ENCODE measurements at regions not wholly inside any gene's neighbourhood (a gene's known extent, or its start where the extent isn't known, plus 50 kb on each side); places are given as distances from the start of the nearest gene placed in this dataset.

- H3K9me1 ChIP-seq (replicated peaks; ENCODE audit: control insufficient read depth, extremely low read depth, insufficient read depth, low read length) = no peaks in the 10 kb centered on the region
- ChIA-PET POLR2A (no interaction called here), CTCF (no interaction called here)
- H2AFZ ChIP-seq (ENCODE audit: low read depth, low read length) = no peak overlapping the region
- FAIRE-seq = no peak
- dilution Hi-C loops (cut with MboI; ENCODE audit: extremely low pct_ligation_motif_present, low sequenced_read_pairs) (no loop called here), intact Hi-C loops (cut with micrococcal nuclease) (no loop called here)
- no peaks in the 10 kb centered on the region for H4K20me1 ChIP-seq (replicated peaks; ENCODE audit: control insufficient read depth, extremely low read depth, insufficient read depth, low read length)
- BruUV-seq (replicated peaks) = no TSS peak
- H3K27me3 ChIP-seq (ENCODE audit: control insufficient read depth in 2 of 2, insufficient read depth in 2 of 2, low read length in 2 of 2) = no peaks in the 10 kb centered on the region
- H3K27ac ChIP-seq (ENCODE audit: insufficient read depth, low read depth, low read length) = no peak overlapping the region
- no peaks in the 10 kb centered on the region for H3K4me1 ChIP-seq (ENCODE audit: control insufficient read depth, extremely low read depth, insufficient read depth, low read length)
- H3K4me2 ChIP-seq (ENCODE audit: insufficient read depth, low read length) = no peak overlapping the region
- no peaks in the 10 kb centered on the region for H3K36me3 ChIP-seq (ENCODE audit: control insufficient read depth in 2 of 2, extremely low read depth in 1 of 2, insufficient read depth in 2 of 2, low read length in 2 of 2)
- no peak for DNase-seq (ENCODE audit: low read depth, low spot score)
- H3K9ac ChIP-seq (replicated peaks; ENCODE audit: extremely low read depth, insufficient read depth, low read length) = no peak overlapping the region
- no peaks in the 10 kb centered on the region for H3K9me3 ChIP-seq (replicated peaks; ENCODE audit: control insufficient read depth, insufficient read depth, low read length)
- H3K79me2 ChIP-seq (ENCODE audit: control insufficient read depth, insufficient read depth, low read length) = no peaks in the 10 kb centered on the region
- H3K4me3 ChIP-seq (replicated peaks in 1 of 3; ENCODE audit: insufficient read depth in 1 of 3, low read depth in 1 of 3, low read length in 3 of 3) = no peak overlapping the region
- TF ChIP-seq JUN (IDR thresholded peaks at IDR 0.05; ENCODE audit: borderline replicate concordance, insufficient read depth, insufficient read length, low read depth) (no peak), MYC (IDR thresholded peaks at IDR 0.05; ENCODE audit: low read depth, low read length) (no peak), EZH2 (IDR thresholded peaks at IDR 0.05; ENCODE audit: borderline replicate concordance, low read depth, low read length, severe bottlenecking) (no peak), GATA2 (IDR thresholded peaks at IDR 0.05; ENCODE audit: insufficient read depth, insufficient read length, low read depth, low read length) (no peak), FOS (IDR thresholded peaks at IDR 0.05; ENCODE audit: borderline replicate concordance, insufficient read depth, low read length) (no peak), MAX (IDR thresholded peaks at IDR 0.05; ENCODE audit: insufficient read depth, insufficient read length) (no peak), POLR2AphosphoS5 (IDR thresholded peaks at IDR 0.05; ENCODE audit: insufficient read depth, low read depth, low read length) (no peak), POLR2A (IDR thresholded peaks at IDR 0.05; ENCODE audit: low read depth, low read length) (no peak), CTCF (IDR thresholded peaks at IDR 0.05; ENCODE audit: extremely low read depth in 1 of 2, insufficient read depth in 1 of 2, low read depth in 1 of 2, low read length in 2 of 2) (no peak)
Observed at GRCh38 chr4:18435781-18436180, 414.2 kb upstream of the LCORL start.

Data from endothelial cell of umbilical vein (primary cell).